K562 (cell line): ENCODE measurements at regions not wholly inside any gene's neighbourhood (a gene's known extent, or its start where the extent isn't known, plus 50 kb on each side); places are given as distances from the start of the nearest gene placed in this dataset.

Source experiments
- ATAC-seq: fragments of 200-7000 bp; cut with Tn5 transposase; 3 replicates; pipeline ENCODE4 v1.9.1; 2020; ENCODE audit warnings: moderate library complexity
- BruUV-seq: library from RNA; stranded (reverse); fragments of 400-500 nt; replicated peaks from 2 replicates; lab custom pipeline; 2021; lab: Mats Ljungman, UMichigan
- CTCF ChIA-PET: fragments of 300-600 bp; formaldehyde crosslinking; extraction: SDS; loops from one replicate; lab custom pipeline; 2021; ENCODE audit warnings: low intra/inter-chr PET ratio; lab: Yijun Ruan, JAX
- POLR2A ChIA-PET: fragments of 300-600, 350-650 bp; sonication (Branson Sonifier 250); formaldehyde crosslinking; extraction: SDS; loops from one replicate; lab custom pipeline; 2021; ENCODE audit warnings: antibody characterized with exemption, inconsistent platforms; lab: Yijun Ruan, JAX
- DNase-seq, 4 experiments: peaks; one replicate each; pipeline versions ENCODE4 v3.0.0 to v3.0.0-alpha.2; 2011 to 2018; ENCODE audit warnings: low spot score in 3 of 4, mixed read lengths in 3 of 4; ENCODE audit errors: extremely low read depth in 1 of 4
- FAIRE-seq: peaks from 2 replicates; lab custom pipeline; 2011; peaks lifted over from hg19 to GRCh38; lab: Jason Lieb, UNC
- H2AFZ ChIP-seq: 2 replicates; pipeline ENCODE4 v1.6.0; 2011; ENCODE audit warnings: low read depth, low read length, control low read depth, inconsistent platforms
- H3K27ac ChIP-seq: fragments of 200-600 bp; 3 replicates; pipeline ENCODE4 v1.8.0; 2011; ENCODE audit warnings: low read depth, mild to moderate bottlenecking, control low read depth, inconsistent platforms, low read length, moderate library complexity, mixed read lengths; ENCODE audit errors: extremely low read depth
- H3K27me3 ChIP-seq, 2 experiments: fragments of 300-600 bp in 1 of 2; 2 replicates in 1 of 2; 3 replicates in 1 of 2; pipeline versions ENCODE4 v1.6.0 to v1.8.0; 2011; ENCODE audit warnings: inconsistent platforms in 2 of 2, low read length in 2 of 2, mild to moderate bottlenecking in 1 of 2, mixed read lengths in 1 of 2, moderate library complexity in 1 of 2; ENCODE audit not compliant: control insufficient read depth in 2 of 2, insufficient read depth in 2 of 2
- H3K36me3 ChIP-seq: fragments of 300-600 bp; 3 replicates; pipeline ENCODE4 v1.8.0; 2011; ENCODE audit warnings: mild to moderate bottlenecking, low read length, inconsistent platforms; ENCODE audit not compliant: control insufficient read depth, insufficient read depth
- H3K4me1 ChIP-seq, 2 experiments: fragments of 200-600 bp in 1 of 2; replicated peaks in 1 of 2; 2 replicates in 1 of 2; 3 replicates in 1 of 2; pipeline versions ENCODE4 v1.5.1 to v1.8.0; 2011; ENCODE audit warnings: inconsistent platforms in 2 of 2, low read length in 2 of 2, mild to moderate bottlenecking in 1 of 2, mixed read lengths in 1 of 2, moderate library complexity in 1 of 2; ENCODE audit not compliant: control insufficient read depth in 2 of 2, insufficient read depth in 2 of 2
- H3K4me2 ChIP-seq: 2 replicates; pipeline ENCODE4 v1.6.1; 2011; ENCODE audit warnings: low read length, control low read depth, inconsistent platforms, mixed read lengths; ENCODE audit not compliant: insufficient read depth
- H3K4me3 ChIP-seq: fragments of 200-600 bp; sonication (generic), shearing (Covaris generic); 2 replicates; pipeline ENCODE4 v1.5.1; 2016; ENCODE audit warnings: control low read depth, inconsistent platforms
- H3K79me2 ChIP-seq: fragments of 200-600 bp; 3 replicates; pipeline ENCODE4 v1.8.0; 2011; ENCODE audit warnings: low read length, inconsistent platforms; ENCODE audit not compliant: control insufficient read depth, insufficient read depth
- H3K9ac ChIP-seq, 2 experiments: 2 replicates each; pipeline versions ENCODE4 v1.6.0 to v1.6.1; 2011; ENCODE audit warnings: low read depth in 2 of 2, low read length in 2 of 2, control low read depth in 1 of 2, inconsistent platforms in 1 of 2, mild to moderate bottlenecking in 1 of 2, mixed read lengths in 1 of 2; ENCODE audit not compliant: insufficient read depth in 1 of 2
- H3K9me1 ChIP-seq: one replicate; pipeline ENCODE4 v1.6.0; 2011; ENCODE audit warnings: inconsistent platforms, mild to moderate bottlenecking, low read length, moderate library complexity; ENCODE audit not compliant: control insufficient read depth, insufficient read depth
- H3K9me3 ChIP-seq: replicated peaks from 2 replicates; pipeline ENCODE4 v1.5.1; 2011; ENCODE audit warnings: low read depth, low read length, inconsistent platforms; ENCODE audit not compliant: control insufficient read depth, insufficient read depth
- H4K20me1 ChIP-seq: replicated peaks from 2 replicates; pipeline ENCODE4 v1.6.1; 2011; ENCODE audit warnings: low read length, inconsistent platforms, mixed read lengths; ENCODE audit not compliant: control insufficient read depth, insufficient read depth
- MTA1 ChIP-seq: fragments of 450-650 bp; IDR thresholded peaks from 2 replicates; pipeline ENCODE4 v1.6.1; 2017; ENCODE audit warnings: borderline replicate concordance
- NFYB ChIP-seq: IDR thresholded peaks from 2 replicates; pipeline ENCODE4 v1.6.1; 2011; ENCODE audit warnings: mild to moderate bottlenecking, moderate library complexity; ENCODE audit not compliant: insufficient read length; ENCODE audit errors: extremely low read depth
- NRF1 ChIP-seq, 2 experiments: fragments of 450-650 bp; IDR thresholded peaks in 1 of 2; conservative IDR thresholded peaks in 1 of 2; 2 replicates each; pipeline ENCODE4 v1.6.1; 2014; ENCODE audit warnings: mild to moderate bottlenecking in 2 of 2
- PHTF2 ChIP-seq: fragments of 250-450 bp; sonication (Bioruptor Pico); IDR thresholded peaks from 2 replicates; pipeline ENCODE4 v1.5.0; 2021; ENCODE audit warnings: mild to moderate bottlenecking
- POLR3G ChIP-seq: IDR thresholded peaks from 2 replicates; pipeline ENCODE4 v1.6.1; 2011; ENCODE audit not compliant: insufficient read length, insufficient replicate concordance; ENCODE audit errors: extremely low read depth
- TBL1XR1 ChIP-seq, 2 experiments: IDR thresholded peaks; 2 replicates each; pipeline ENCODE4 v1.6.1; 2012; ENCODE audit warnings: improper control_type of control experiment in 2 of 2, low read length in 2 of 2, mild to moderate bottlenecking in 1 of 2
- TRIM25 ChIP-seq: fragments of 450-650 bp; IDR thresholded peaks from 2 replicates; pipeline ENCODE4 v1.7.0; 2016; ENCODE audit warnings: borderline replicate concordance
- XRCC4 ChIP-seq: IDR thresholded peaks from one replicate; pipeline ENCODE4 v1.6.1; 2011; ENCODE audit not compliant: insufficient read depth, insufficient read length; ENCODE audit errors: extremely low read depth
- ZBTB2 ChIP-seq: fragments of 450-650 bp; IDR thresholded peaks from 2 replicates; pipeline ENCODE4 v1.6.1; 2016; ENCODE audit warnings: antibody characterized with exemption
- ZNF707 ChIP-seq: fragments of 250-450 bp; sonication (Bioruptor Pico); conservative IDR thresholded peaks from 2 replicates; pipeline ENCODE4 v1.8.0; 2022; ENCODE audit warnings: inconsistent platforms, mild to moderate bottlenecking, moderate library complexity
- ZNF785 ChIP-seq: fragments of 250-450 bp; sonication (Bioruptor Pico); IDR thresholded peaks from 2 replicates; pipeline ENCODE4 v1.4.0; 2020; ENCODE audit warnings: mild to moderate bottlenecking
- WGBS: fragments of 100-300 bp; shearing (Covaris generic); methylation state at CpG from one replicate; pipeline ENCODE4 v1.1.6; 2016; ENCODE audit warnings: low coverage, mixed read lengths; ENCODE audit not compliant: insufficient coverage; ENCODE audit errors: missing lambda C conversion rate; 5-methylcytosine and 5-hydroxymethylcytosine counted together
- in situ Hi-C: fragments of 300-500 bp; cut with MboI; formaldehyde crosslinking; loops from 4 replicates; pipeline ENCODE4 v1.15.0; 2018; ENCODE audit warnings: inconsistent platforms, mixed read lengths
- intact Hi-C: fragments of 100-400 bp; cut with micrococcal nuclease; formaldehyde crosslinking; loops from 2 replicates; pipeline ENCODE4 v1.14.2; 2022
- TF ChIP-seq, protein P1 (sequence below): sonication (generic); formaldehyde crosslinking; IDR thresholded peaks from 2 replicates; pipeline ENCODE4 v1.8.0; 2022; ENCODE audit warnings: mild to moderate bottlenecking, missing genetic modification reagents

- in situ Hi-C loops: no loop called here
- FAIRE-seq: no peak
- intact Hi-C loops: no loop called here
- Histone ChIP-seq H4K20me1 (no peaks in the 10 kb centered on the region), H2AFZ (no peak overlapping the region), H3K4me2 (no peak overlapping the region), H3K9me3 (no peaks in the 10 kb centered on the region), H3K4me1 (no peaks in the 10 kb centered on the region), H3K79me2 (no peaks in the 10 kb centered on the region), H3K9me1 (no peaks in the 10 kb centered on the region), H3K4me3 (no peak overlapping the region), H3K27ac (no peak overlapping the region), H3K36me3 (no peaks in the 10 kb centered on the region), H3K27me3 (peaks cover 2 to 12% of the 10 kb centered on the region in 2 experiments; a peak in 4 of 5 replicates), H3K9ac (no peak overlapping the region)
- WGBS: 0% methylated on average over 5 of the region's 5 CpGs
- no peak for DNase-seq
- POLR2A ChIA-PET: no interaction called here
- TF ChIP-seq POLR3G: no peak
- TF ChIP-seq, protein P1, sequence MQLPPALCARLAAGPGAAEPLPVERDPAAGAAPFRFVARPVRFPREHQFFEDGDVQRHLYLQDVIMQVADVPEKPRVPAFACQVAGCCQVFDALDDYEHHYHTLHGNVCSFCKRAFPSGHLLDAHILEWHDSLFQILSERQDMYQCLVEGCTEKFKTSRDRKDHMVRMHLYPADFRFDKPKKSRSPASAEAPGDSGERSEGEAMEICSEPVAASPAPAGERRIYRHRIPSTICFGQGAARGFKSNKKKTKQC (CRISPR knock-in tag): no peak
- TF ChIP-seq XRCC4: no peak
- no peak for TF ChIP-seq TBL1XR1 (IDR thresholded peaks at IDR 0.05; ENCODE audit: low read length in 2 of 2)
- TF ChIP-seq TRIM25: no peak
- no peak for TF ChIP-seq ZNF785 (CRISPR knock-in tag)
- no peak for TF ChIP-seq ZBTB2
- no peak for TF ChIP-seq NFYB
- no peak for TF ChIP-seq PHTF2
- no peak for TF ChIP-seq NRF1 (conservative IDR thresholded peaks at IDR 0.05 in 1 of 2, IDR thresholded peaks at IDR 0.05 in 1 of 2)
- no peak for TF ChIP-seq ZNF707
- no peak for TF ChIP-seq MTA1
- CTCF ChIA-PET: no interaction called here
- no TSS peak for BruUV-seq
- ATAC-seq: no peak
These were observed 242.5 kb upstream of the SERP2 start for GRCh38 chr13:44131069-44131614.
